ENCODE measurements at regions not wholly inside any gene's neighbourhood (a gene's known extent, or its start where the extent isn't known, plus 50 kb on each side); places are given as distances from the start of the nearest gene placed in this dataset.

GRCh38 chr12:46936042-46936441 is 110.2 kb upstream of the SLC38A4 start:
- no peak overlapping the region for H3K4me3 ChIP-seq (ENCODE audit: low read length)
- DNase-seq (ENCODE audit: low read depth, low spot score), result no peak

DNA sequence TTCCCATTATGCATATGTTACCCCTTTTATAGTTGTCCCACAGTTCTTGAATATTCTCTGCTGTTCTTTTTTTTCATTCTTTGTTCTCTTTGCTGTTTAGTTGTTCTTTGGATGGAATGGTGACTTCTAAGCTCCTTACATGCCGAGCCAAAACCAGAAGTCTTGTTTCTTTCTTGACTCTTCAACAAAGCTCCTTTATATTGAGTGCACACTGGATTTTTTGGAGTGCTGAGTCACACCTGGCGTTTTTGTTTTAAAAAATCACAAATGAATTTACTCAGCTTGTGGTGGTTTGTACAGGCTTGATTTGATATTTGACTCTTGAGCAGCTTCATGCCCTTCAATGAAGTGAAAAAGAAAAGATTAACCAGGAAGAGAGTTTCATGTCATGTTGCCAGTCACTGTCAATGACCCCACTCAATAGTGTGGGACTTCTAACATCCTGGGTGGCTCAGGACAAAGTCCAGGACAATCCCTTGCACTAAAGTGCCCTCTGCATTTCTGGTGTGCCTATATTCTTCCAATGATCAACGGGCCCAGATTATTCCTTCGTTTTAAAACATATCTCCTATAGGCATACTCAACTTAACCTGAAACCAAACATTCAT is 112.4 kb upstream of the SLC38A4 start:
- no peak for DNase-seq (ENCODE audit: low read depth, low spot score)
- no peak overlapping the region for H3K4me3 ChIP-seq (ENCODE audit: low read length)

- no peak for DNase-seq (ENCODE audit: low read depth, low spot score)
- no peak overlapping the region for H3K4me3 ChIP-seq (ENCODE audit: low read length)
These were observed 116.2 kb upstream of the SLC38A4 start for GRCh38 chr12:46941981-46942380.

DNA sequence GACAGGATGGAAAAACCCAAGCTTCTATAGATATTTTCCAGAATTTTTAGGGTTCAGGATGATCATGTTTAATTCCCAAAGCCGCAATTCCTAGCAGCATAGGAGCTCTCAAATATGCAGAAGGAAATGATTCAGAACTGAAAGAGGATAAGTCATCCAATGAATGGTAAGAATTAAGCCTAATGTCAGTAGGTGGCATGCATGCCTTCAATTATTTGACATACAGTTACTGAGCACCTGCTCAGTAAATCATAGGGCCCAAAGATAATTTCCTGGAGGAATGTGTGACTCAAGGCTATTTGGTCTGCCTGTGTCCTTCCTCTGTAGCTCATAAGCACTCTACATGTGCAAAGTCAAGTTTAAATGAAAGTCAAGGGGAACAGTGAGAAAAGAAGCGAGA is 116.8 kb upstream of the SLC38A4 start:
- DNase-seq (ENCODE audit: low read depth, low spot score), result no peak
- no peak overlapping the region for H3K4me3 ChIP-seq (ENCODE audit: low read length)

DNA sequence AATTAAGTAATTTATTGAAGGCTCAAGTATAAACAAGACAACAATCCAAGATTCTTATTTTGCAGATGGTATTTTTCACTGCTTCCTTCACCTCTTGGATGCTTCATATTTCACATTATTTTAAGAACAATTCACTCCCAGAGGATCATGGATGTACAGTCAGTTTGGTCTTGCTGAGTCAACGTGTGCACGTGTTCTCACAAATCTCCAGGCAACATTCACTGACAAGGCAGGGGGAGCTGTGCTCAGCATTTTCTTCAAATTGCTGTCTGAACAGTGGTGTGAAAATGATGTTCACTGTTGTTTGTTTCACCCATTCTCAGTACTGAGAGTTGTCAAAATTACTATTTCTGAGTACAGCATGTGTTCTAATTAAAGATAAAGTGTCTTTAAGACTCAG is 118.3 kb upstream of the SLC38A4 start:
- DNase-seq (ENCODE audit: low read depth, low spot score), result no peak
- H3K4me3 ChIP-seq (ENCODE audit: low read length), result no peak overlapping the region

- H3K4me3 ChIP-seq (ENCODE audit: low read length), result no peak overlapping the region
- no peak for DNase-seq (ENCODE audit: low read depth, low spot score)
These were observed 119.0 kb upstream of the SLC38A4 start for GRCh38 chr12:46944771-46945170.

- no peak overlapping the region for H3K4me3 ChIP-seq (ENCODE audit: low read length)
- DNase-seq (ENCODE audit: low read depth, low spot score), result no peak
These were observed 119.8 kb upstream of the SLC38A4 start for GRCh38 chr12:46945591-46945990.

GRCh38 chr12:46946137-46946536 is 120.3 kb upstream of the SLC38A4 start:
- no peak for DNase-seq (ENCODE audit: low read depth, low spot score)
- H3K4me3 ChIP-seq (ENCODE audit: low read length), result no peak overlapping the region

- no peak for DNase-seq (ENCODE audit: low read depth, low spot score)
- H3K4me3 ChIP-seq (ENCODE audit: low read length), result no peak overlapping the region
These were observed 123.2 kb upstream of the SLC38A4 start for GRCh38 chr12:46948936-46949545.

DNA sequence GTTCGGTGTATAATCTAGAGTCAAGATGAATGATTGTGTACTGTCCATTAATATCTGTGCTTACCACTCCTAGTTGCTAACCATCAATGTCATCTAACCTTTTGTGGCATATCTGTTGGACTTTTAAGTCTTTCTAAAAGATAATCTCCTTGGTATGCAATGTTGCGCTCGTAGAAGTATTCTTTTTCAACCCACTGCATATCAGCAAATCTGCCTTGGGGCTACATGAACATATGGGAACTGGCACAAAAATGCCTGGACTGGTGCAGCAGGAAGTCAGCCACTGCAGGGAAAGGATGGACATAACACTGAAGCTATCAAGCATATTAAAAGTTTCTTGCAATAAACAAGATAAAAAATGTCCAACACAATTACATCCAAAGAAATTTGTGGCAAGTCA is 124.3 kb upstream of the SLC38A4 start:
- no peak for DNase-seq (ENCODE audit: low read depth, low spot score)
- no peak overlapping the region for H3K4me3 ChIP-seq (ENCODE audit: low read length)

GRCh38 chr12:46952880-46953483 is 126.4 kb upstream of the PCED1B start:
- no peak overlapping the region for H3K4me3 ChIP-seq (ENCODE audit: low read length)
- no peak for DNase-seq (ENCODE audit: low read depth, low spot score)

DNA sequence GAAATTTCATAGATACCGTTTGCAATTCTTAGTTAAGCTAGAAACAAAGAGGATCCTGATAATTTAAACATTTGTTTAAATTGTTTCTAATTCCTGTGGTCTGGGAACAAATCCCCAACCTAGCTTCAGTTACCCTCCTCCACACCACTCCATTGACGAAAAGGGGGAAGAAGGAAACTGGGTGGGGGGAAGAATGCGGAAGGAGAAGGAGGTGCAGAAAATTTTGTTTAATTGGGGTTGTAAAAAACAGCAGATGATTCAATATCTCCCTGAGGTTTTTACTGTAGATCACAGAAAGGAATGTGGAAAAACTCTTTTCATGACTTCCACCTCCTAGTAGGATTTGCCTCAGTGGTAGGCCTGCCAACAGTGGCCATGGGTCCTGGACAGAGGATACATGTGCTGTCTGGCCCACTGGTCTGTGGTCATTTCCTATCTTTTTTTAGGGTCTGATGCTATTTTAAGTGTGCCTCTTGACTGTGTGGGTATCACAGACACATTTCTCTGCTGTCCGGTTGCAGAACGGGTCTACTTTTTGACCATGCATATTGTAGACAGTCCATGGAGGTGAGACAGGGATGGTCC is 122.9 kb upstream of the PCED1B start:
- no peak overlapping the region for H3K4me3 ChIP-seq (ENCODE audit: low read length)
- no peak for DNase-seq (ENCODE audit: low read depth, low spot score)

DNA sequence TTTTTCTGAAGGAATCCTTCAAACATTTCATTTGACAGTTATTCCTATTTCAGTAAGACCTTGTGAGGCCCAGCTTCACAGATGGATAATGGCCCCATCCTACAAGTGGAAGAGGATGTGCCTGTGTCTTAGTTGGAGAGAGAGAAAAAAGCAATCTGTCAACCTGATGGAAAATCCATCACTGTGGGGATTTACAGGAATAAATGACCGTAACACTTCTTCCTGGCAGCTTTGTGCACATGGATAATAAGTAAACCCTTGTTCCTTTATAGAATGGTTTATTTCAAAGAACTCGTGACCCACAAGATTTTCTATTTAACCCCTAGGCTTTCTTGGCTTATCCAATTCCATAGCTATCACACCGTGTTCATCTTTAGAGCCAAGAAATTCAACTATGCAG is 121.4 kb upstream of the PCED1B start:
- DNase-seq (ENCODE audit: low read depth, low spot score), result no peak

DNA sequence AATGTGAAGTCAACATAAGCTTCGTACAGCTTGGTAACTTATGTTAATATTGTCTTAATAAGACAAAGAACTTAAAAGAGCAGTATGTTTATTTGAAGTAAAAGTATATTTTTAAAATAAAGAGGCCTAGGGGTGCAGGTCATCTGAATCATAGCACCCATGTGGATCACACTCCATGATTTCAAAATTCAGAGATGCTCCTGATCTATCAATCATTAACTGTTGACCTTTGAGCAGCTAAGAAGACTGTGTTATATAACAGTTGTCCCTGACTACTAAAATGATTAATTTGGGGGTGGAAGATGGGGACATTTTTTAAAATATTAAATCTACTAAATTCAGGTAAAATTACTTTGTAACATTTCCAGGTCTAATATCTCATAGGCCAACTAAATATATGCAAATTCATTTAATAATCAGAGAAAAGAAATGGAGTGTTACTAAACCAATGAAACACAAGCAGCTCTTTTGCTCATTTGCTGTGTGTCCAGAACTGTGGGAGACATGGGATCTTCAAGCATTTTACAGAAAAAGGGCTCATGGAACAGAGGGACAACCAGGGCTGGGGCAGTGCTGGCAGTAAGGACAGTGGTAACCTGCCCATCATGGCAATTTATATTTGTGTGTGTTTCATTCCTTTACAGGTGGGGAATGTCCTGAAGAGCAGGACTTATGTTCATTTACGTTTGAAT is 120.7 kb upstream of the PCED1B start:
- no peak overlapping the region for H3K4me3 ChIP-seq (ENCODE audit: low read length)
- no peak for DNase-seq (ENCODE audit: low read depth, low spot score)

More for the DNA sequence above, 121.4 kb upstream of the PCED1B start:
- no peak overlapping the region for H3K4me3 ChIP-seq (ENCODE audit: low read length)

- DNase-seq (ENCODE audit: low read depth, low spot score), result no peak
These were observed 119.9 kb upstream of the PCED1B start for GRCh38 chr12:46959502-46959901.

GRCh38 chr12:46960681-46961080 is 118.7 kb upstream of the PCED1B start:
- no peak for DNase-seq (ENCODE audit: low read depth, low spot score)
- no peak overlapping the region for H3K4me3 ChIP-seq (ENCODE audit: low read length)

More at GRCh38 chr12:46959502-46959901, 119.9 kb upstream of the PCED1B start:
- no peak overlapping the region for H3K4me3 ChIP-seq (ENCODE audit: low read length)

DNA sequence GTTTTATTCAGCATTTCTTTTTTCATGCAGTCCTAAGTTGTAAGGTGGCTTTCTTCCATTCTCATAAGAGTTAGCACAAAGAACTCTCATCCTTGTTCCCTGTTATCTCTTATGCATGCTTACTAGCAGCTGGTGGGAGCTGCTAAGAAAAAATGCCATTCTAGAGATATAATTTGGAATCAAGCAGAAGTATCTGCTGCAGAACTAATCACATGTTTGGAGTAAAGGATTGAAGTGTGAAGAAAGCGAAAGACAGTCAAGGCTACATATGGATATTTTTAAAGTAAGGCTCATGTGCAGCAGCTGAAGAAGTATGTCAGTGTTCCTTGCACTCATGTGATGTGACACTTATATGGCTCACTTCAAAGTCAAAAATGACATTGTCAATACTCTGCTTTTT is 116.2 kb upstream of the PCED1B start:
- DNase-seq (ENCODE audit: low read depth, low spot score), result no peak
- no peak overlapping the region for H3K4me3 ChIP-seq (ENCODE audit: low read length)

DNA sequence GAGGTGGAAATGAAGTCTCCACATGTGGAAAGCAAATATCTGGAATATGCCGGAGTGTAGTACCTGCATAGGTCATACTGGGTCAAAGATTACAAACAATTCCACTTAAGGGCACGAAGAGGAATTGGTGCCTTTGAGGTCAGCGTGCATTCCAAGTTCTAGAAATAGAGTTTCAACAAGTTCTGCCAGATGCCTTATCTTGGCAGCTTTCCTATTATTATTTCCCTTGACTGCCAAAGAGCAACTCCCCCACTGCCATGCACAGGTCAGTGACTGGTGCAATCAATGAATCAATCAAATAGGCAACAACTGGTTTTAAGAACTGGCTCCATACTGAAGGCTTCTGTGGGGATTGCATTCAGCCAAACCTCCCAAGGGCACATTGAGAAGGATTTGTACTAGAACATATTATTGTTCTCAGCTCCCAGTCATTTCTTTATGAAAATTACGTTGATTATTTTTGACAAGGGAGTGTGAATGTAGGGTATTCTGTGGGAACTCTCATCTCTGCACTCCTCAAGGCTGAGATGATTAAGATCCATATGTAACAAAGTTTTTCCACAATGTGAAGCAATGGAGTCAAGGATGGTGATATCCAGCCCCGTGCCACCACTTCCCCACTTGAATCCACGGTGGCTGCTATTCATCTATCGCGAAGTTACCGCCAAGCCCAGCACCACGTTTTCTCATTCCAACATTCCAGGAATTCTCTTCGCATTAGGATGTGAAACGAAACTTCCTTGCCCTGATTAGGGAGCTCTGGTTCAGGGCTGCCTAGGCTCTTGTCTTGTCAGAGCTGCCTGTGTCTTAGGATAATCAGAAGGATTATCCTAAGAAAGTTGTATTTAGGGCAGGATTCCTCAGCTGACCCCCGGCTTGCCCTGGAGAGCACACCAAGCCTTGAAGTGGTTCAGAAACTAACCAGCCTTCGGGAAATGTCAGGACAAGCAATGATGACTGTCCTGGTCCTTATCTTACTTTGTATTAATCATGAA is 115.1 kb upstream of the PCED1B start:
- H3K4me3 ChIP-seq (ENCODE audit: low read length), result no peak overlapping the region
- no peak for DNase-seq (ENCODE audit: low read depth, low spot score)

GRCh38 chr12:46965137-46965536 is 114.3 kb upstream of the PCED1B start:
- H3K4me3 ChIP-seq (ENCODE audit: low read length), result no peak overlapping the region
- DNase-seq (ENCODE audit: low read depth, low spot score), result no peak

Measured in Jurkat, Clone E6-1 (cell line).